T1000 (cell line): ENCODE measurements at regions not wholly inside any gene's neighbourhood (a gene's known extent, or its start where the extent isn't known, plus 50 kb on each side); places are given as distances from the start of the nearest gene placed in this dataset.
"Not testable (repeated sequence)": the region's sequence is repeated elsewhere in the genome, so short reads cannot be mapped to it uniquely, and the experiment has no call there.

Source experiments
- DNase-seq: peaks from one replicate; lab custom pipeline; 2025; ENCODE audit warnings: mixed read lengths; lab: John Stamatoyannopoulos, UW

DNA sequence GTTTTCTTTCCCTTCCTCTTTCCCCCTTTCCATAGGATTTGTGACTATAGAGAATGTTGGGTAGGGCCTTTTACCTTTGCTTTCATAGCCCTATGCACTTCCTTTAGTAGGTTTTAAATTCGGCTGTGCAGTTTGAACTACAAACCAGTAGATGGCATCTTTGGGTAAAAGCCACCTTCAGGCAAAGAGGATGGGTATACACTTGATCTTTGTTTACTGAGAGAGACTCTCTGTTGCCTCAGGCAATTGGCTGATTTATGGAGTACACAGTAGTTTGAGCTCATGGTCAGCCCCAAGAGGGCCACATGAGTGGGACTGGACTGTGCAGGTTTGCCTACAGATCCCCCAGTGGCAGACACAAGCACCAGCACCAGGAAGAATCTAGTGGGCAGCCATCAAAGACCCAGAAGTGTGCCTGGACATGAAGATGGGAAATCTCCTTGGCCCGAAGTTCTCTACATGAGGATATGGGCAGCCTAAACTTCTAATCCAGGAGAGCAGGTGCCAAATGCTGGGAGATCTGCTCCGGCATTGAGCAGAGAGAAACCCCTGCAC lies 1304.3 kb upstream of the DDX18 start:
- peak; percentile 33 for DNase-seq

DNA sequence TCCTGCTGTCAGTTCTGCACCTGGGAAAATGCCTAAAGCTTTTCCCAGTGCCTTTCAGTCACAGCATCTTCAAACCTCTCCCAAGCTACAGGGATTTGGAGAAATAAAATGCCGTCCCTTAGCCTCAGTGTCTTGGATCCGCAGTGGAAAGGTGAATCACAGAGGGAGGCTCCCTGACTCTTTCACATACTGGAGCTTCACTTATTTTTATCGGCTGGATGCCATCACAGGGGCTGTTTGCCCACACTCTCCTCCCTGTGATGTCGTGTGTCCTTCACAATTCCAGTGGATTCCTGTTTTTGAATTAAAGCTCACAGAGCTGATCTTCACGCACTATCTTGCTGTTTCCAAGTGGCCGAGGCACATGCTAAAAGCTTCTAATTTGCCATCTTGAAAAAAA lies 1303.1 kb upstream of the DDX18 start:
- no peak for DNase-seq

DNA sequence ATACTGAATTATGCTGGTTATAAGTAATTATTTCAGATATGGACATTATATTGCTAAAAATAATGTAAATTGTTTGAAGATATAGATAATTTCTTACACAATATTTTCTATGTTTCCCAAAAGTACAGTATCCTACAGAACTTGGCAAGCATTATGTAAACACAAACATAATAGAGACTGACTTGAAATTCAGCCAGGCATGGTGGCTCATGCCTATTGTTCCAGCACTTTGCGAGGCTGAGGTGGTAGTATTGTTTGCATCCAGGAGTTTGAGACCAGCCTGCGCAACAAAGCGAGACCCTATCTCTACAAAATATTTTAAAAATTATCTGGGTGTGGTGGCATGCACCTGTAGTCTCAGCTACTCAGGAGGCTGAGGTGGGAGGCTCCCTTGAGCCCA lies 1300.5 kb upstream of the DDX18 start:
- no peak for DNase-seq

DNA sequence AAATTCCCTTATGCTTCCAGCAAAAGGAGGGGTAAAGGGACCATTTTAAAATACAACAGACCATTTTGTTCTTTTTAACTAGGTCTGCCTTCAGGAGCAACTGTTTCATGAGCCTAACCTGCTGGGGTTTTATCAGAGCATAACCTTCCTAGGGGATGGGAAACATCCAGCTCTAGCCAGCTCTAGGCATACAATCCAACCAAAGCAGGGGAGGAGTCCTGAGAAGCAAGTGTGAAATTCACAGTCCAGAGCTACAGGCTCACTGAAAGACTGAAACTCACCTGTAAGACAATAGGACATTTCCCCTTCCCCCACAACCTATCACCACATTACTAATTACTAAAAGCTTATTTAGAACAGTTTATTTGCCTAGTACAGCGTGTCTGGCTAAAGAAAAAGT lies 1296.6 kb upstream of the DDX18 start:
- no peak for DNase-seq

DNA sequence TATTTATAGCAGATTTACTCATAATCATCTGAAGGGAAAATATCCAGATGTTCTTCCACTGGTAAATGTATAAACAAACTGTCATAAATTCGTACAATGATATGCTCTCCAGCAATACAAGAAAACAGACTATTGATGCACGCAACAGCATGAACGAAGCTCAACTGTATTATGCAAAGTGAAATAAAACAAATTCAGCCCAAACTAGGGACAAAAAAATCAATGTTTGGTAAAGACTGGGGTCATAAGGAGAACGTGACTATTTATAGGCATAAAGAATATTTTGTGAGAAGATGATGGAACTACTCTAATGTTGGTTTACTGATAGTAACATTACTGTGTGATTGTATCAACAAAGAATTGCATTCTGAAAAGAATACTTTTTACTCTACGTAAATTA lies 1276.7 kb upstream of the DDX18 start:
- DNase-seq: no peak

DNA sequence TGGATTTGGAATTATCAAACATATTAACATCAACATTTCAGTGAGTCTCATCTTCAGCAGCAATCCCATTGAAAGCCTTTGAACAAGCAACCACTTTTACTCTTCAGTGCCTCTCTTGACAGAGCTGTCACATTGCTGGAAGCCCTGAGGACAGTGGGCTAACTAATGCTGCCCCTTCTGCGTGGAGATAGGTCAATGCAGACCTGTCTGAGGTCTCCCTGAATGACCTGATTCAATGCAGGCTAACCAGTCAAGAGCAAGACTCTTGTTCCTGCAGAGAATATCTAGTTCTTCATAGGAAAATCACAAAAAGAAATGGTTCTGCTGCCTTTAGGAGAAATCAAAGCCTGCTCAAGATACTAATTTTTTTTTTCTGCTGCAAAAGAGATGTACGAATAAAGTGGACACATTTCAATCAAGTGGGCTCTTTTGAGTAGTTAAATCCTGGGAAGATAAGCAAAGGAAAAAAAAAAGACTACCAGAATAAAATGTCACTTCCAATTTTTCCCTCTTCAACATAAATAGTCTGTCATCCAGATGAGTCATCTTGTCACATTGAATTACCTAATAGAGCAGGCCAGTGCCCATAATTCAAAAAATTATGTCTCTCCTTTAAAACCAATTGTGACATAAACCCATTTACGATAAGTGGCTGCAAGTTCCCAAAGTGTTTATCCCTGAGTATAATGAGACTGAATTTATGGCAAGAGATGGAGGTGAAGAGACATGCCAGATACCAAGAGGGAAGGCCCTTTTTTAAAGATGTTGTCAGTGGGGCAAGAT lies 1269.0 kb upstream of the DDX18 start:
- no peak for DNase-seq

DNA sequence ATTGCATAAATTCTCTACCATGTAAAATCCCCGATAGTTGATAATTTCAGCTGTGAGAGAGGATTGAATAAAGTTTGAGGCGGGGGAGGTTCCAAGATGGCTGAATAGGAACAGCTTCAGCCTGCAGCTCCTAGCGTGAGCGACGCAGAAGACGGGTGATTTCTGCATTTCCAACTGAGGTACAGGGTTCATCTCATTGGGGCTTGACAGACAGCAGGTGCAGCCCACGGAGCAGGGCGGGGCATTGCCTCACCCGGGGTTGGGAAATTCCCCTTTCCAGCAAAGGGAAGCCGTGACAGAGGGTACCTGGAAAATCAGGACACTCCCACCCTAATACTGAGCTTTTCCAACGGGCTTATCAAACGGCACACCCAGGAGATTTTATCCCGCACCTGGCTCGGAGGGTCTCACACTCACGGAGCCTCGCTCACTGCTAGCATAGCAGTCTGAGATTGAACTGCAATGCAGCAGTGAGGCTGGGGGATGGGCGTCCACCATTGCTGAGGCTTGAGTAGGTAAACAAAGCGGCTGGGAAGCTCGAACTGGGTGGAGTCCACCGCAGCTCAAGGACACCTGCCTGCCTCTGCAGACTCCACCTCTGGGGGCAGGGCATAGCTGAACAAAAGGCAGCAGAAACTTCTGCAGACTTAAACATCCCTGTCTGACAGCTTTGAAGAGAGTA lies 1261.6 kb upstream of the DDX18 start:
- not testable (repeated sequence) for DNase-seq

DNA sequence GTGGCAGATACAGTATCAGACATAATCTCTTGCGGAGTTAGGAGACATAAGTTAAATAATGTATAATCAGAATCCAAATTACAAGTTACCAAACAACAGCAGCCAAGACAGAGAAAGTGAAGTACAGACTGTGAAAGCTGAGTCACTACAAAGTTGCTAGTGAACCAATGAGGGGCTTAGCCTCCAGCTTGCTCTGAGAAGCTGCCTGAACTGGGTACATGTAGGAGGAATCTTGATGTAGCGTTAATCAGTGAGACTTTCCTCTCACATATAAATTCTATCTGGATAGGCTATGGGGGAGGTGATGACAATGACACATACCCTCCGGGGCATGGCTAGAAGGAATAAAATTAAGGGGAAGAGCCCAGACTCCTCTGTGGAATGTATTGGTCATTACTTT lies 1234.3 kb upstream of the DDX18 start:
- peak; percentile 15 for DNase-seq

DNA sequence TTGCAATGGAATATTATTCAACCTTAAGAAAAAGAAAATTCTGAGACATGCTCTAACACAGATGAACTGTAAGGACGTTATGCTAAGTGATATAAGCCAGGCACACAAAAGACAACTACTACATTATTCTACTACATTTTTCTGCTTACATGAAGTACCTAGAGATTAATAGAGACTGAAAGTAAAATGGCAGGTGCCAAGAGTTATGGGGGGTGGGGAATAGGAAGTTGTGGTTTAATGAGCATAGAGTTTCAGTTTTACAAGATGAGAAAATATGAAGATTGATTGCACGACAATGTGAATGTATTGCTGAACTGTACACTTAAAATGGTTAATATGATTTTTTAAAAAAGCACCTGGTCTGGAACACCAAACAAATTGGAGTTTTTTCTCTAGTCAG lies 1231.6 kb upstream of the DDX18 start:
- DNase-seq: no peak

DNA sequence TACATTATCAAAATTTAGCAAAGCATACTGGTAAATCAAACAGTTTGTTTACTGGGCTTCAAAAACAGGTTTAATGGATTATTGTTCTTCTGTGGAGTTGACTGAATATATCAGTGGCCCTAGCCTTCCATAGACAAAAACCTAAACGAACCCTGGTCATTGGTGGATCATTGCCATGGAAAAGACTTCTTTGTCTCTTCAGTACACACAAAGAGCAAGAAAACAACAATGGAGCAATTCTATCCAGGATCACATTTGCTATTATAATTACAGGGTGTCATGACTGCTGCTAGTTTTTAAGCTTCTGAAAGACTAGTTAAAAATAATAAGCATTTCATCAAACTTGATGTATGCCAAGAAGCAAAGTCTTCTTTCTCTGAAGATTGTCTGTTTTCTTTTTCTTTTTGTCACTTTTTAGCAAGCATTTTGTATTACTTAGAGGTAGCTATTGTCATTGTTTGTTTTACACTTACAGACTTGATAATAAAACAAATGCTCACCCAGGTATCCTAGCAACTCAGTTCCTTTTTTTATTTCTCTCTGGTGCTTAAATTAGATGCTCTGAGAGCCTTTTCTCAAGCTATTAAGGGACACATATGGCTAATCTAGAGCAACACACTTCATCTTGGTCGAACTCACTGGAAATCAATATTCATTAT lies 1228.7 kb upstream of the DDX18 start:
- DNase-seq: no peak

DNA sequence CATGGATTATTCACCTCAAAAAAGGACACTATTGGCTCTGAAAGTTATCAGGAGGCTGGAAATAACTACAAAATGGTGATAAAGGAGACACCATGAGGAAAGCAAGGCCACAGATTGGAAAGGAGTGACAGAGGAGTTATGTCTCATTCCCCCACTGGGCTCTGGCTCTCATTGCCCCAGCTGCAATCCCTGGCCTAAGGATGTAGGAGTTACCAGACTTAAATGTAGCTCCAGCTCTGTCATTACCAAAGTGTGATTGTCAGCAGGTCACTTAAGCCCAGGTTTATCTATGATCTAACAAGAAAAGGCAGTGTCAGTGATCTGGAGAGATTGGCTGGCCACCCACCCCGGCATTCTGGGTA lies 1228.2 kb upstream of the DDX18 start:
- DNase-seq: no peak
